ACC112 (cell line): ENCODE measurements at regions not wholly inside any gene's neighbourhood (a gene's known extent, or its start where the extent isn't known, plus 50 kb on each side); places are given as distances from the start of the nearest gene placed in this dataset.

Source experiments
- H2AFZ ChIP-seq: fragments of 200-600 bp; sonication (generic); one replicate; pipeline ENCODE4 v1.6.0; 2017; ENCODE audit warnings: antibody characterized with exemption, low read length; ENCODE audit not compliant: unreplicated experiment
- H3K27ac ChIP-seq: fragments of 200-600 bp; sonication (generic); 2 replicates; pipeline ENCODE4 v1.5.1; 2014; ENCODE audit warnings: low read depth, mild to moderate bottlenecking, antibody characterized with exemption, low read length, moderate library complexity
- H3K27me3 ChIP-seq: fragments of 200-600 bp; sonication (generic); 2 replicates; pipeline ENCODE4 v1.6.1; 2014; ENCODE audit warnings: mild to moderate bottlenecking, antibody characterized with exemption, low read length, moderate library complexity, mixed read lengths; ENCODE audit not compliant: insufficient read depth
- H3K36me3 ChIP-seq: fragments of 200-600 bp; sonication (generic); 2 replicates; pipeline ENCODE4 v1.6.1; 2016; ENCODE audit warnings: mild to moderate bottlenecking, antibody characterized with exemption, low read length, moderate library complexity, mixed read lengths; ENCODE audit not compliant: insufficient read depth
- H3K4me1 ChIP-seq: fragments of 200-600 bp; sonication (generic); one replicate; pipeline ENCODE4 v1.6.1; 2016; ENCODE audit warnings: low read length, mixed read lengths; ENCODE audit not compliant: insufficient read depth, unreplicated experiment, control insufficient read depth
- H3K4me3 ChIP-seq: fragments of 200-600 bp; sonication (generic); 2 replicates; pipeline ENCODE4 v1.5.1; 2014; ENCODE audit warnings: mild to moderate bottlenecking, low read depth, low read length
- H3K79me2 ChIP-seq: fragments of 200-600 bp; sonication (generic); one replicate; pipeline ENCODE4 v1.6.0; 2016; ENCODE audit warnings: low read length; ENCODE audit not compliant: control insufficient read depth, unreplicated experiment, insufficient read depth

DNA sequence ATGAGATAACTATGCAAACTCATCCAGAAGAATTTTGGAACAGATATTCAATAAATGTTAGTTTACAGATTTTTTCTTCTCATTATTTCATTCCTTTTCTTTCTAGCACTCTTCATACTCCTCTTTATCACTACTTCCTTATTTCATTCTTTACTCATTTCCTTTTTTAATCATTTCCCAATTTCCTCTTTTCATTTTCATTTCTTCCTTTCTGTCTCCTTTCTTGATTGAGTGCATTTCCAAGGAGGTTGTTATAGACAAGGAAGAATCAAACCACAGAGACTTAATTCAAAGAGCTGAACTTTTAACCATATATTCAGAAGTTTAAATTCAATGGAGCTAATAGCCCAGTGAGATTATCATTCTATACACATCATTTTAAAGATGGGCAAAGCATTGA is 600.7 kb downstream of the ARAP2 start:
- Histone ChIP-seq H3K79me2 (no peaks in the 10 kb centered on the region), H3K4me1 (no peaks in the 10 kb centered on the region), H2AFZ (no peak overlapping the region), H3K27me3 (no peaks in the 10 kb centered on the region), H3K36me3 (no peaks in the 10 kb centered on the region), H3K27ac (no peak overlapping the region), H3K4me3 (no peak overlapping the region)

DNA sequence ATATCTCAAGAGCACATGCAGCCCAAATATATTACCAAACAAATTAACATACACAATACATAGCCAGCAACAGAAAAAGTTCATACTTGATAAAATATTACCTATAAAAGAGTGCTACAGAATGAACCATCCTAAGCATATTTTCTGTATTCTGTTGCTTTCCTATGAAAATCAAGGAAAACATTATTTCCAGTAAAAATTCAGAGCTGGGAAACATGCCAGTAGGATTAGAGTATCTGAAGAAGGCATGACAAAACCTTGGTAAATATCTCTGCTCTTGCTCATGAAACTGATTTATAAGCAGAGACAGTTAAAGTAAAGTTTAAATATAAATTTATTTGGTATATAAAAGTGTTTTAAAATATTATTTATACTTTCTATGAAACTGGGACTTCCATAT is 599.7 kb downstream of the ARAP2 start:
- no peaks in the 10 kb centered on the region for H3K79me2 ChIP-seq
- no peaks in the 10 kb centered on the region for H3K27me3 ChIP-seq
- H3K27ac ChIP-seq: no peak overlapping the region
- H3K4me1 ChIP-seq: no peaks in the 10 kb centered on the region
- no peak overlapping the region for H2AFZ ChIP-seq
- H3K4me3 ChIP-seq: no peak overlapping the region
- H3K36me3 ChIP-seq: no peaks in the 10 kb centered on the region

GRCh38 chr4:35649011-35649410 is 595.3 kb downstream of the ARAP2 start:
- Histone ChIP-seq H3K79me2 (no peaks in the 10 kb centered on the region), H3K36me3 (no peaks in the 10 kb centered on the region), H3K4me3 (no peak overlapping the region), H3K27me3 (no peaks in the 10 kb centered on the region), H3K27ac (no peak overlapping the region), H2AFZ (no peak overlapping the region), H3K4me1 (no peaks in the 10 kb centered on the region)

DNA sequence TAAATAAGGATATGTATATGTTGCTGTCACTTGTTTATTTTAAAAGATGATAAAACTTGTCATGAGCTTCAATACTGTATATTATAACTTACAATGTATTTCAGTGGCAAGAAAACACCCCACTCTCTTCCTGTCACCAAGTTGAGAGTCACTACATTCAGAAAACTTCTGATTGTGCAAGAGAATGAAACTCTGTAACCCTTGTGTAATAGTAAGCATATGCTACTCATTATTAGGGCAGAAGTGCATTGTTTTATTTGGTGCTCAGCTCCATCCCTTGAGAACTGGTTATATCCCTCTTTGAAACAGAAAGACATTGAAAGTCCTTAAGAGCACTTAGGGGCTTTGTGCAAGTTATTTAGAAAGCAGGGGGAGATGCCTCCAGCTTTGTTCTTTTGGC is 594.5 kb downstream of the ARAP2 start:
- Histone ChIP-seq H3K79me2 (no peaks in the 10 kb centered on the region), H3K27ac (no peak overlapping the region), H2AFZ (no peak overlapping the region), H3K4me1 (no peaks in the 10 kb centered on the region), H3K36me3 (no peaks in the 10 kb centered on the region), H3K27me3 (no peaks in the 10 kb centered on the region), H3K4me3 (no peak overlapping the region)

DNA sequence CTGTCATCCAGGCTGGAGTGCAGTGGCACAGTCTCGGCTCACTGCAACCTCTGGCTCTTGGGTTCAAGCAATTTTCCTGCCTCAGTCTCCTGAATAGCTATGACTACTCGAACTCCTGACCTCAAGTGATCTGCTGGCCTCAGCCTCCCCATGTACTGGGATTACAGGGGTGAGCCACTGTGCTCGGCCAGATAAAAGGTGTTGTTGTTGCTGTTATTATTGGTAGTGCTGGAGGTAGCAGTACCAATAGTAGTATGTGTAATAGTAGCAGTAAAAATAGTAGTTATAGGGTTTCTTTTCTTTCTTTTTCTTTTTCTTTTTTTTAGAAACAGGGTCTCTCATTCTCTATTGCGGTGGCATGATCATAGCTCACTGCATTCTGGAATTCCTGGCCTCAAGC is 592.1 kb downstream of the ARAP2 start:
- Histone ChIP-seq H3K27me3 (no peaks in the 10 kb centered on the region), H3K79me2 (no peaks in the 10 kb centered on the region), H3K36me3 (no peaks in the 10 kb centered on the region), H3K4me1 (no peaks in the 10 kb centered on the region), H2AFZ (no peak overlapping the region), H3K4me3 (no peak overlapping the region), H3K27ac (no peak overlapping the region)

DNA sequence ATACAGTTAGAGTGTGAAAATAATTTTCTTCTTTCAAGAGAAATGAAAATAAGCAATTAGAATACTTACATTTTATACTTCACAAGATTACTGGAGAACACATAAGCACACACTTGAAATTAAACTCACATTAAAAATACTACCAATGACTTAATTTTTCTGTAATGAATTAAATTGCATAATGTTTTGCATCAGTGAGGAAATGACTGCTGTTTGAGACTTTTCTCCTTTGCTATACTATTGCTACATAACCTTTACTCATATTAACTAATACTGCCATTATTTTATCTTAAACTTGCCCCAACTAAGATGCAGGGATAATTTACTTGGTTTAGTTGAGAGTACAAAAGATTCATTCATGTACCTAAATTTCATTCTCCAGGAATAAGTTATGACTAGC is 590.9 kb downstream of the ARAP2 start:
- Histone ChIP-seq H3K4me1 (no peaks in the 10 kb centered on the region), H3K27me3 (no peaks in the 10 kb centered on the region), H3K4me3 (no peak overlapping the region), H2AFZ (no peak overlapping the region), H3K79me2 (no peaks in the 10 kb centered on the region), H3K36me3 (no peaks in the 10 kb centered on the region), H3K27ac (no peak overlapping the region)

GRCh38 chr4:35673137-35673536 is 571.2 kb downstream of the ARAP2 start:
- Histone ChIP-seq H3K4me3 (no peak overlapping the region), H3K4me1 (no peaks in the 10 kb centered on the region), H3K79me2 (no peaks in the 10 kb centered on the region), H3K27me3 (no peaks in the 10 kb centered on the region), H3K27ac (no peak overlapping the region), H3K36me3 (no peaks in the 10 kb centered on the region), H2AFZ (no peak overlapping the region)

DNA sequence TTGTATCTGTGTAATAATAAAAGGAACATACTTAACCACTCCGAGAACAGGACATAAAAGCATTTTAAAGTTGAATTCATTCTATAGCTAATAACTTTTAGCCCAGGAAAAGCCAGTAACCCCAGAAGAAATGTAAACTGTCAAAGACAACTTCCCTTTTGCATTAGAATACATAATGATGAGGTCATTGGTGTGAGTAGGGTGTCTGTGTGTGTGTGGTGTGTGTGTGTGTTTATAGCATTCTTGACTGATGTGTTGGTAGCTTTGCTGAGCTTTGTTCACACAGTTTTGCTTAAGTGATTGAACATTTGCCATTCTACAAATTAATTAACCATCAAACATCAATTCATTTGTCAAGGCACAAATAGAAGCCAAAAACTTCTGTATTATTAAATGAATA is 559.6 kb downstream of the ARAP2 start:
- H2AFZ ChIP-seq: no peak overlapping the region
- H3K4me1 ChIP-seq: no peaks in the 10 kb centered on the region
- no peaks in the 10 kb centered on the region for H3K27me3 ChIP-seq
- H3K27ac ChIP-seq: no peak overlapping the region
- no peak overlapping the region for H3K4me3 ChIP-seq
- H3K79me2 ChIP-seq: no peaks in the 10 kb centered on the region
- H3K36me3 ChIP-seq: no peaks in the 10 kb centered on the region

GRCh38 chr4:35689870-35690269 is 554.4 kb downstream of the ARAP2 start:
- Histone ChIP-seq H3K27ac (no peak overlapping the region), H3K79me2 (no peaks in the 10 kb centered on the region), H2AFZ (no peak overlapping the region), H3K36me3 (no peaks in the 10 kb centered on the region), H3K27me3 (no peaks in the 10 kb centered on the region), H3K4me3 (no peak overlapping the region), H3K4me1 (no peaks in the 10 kb centered on the region)

GRCh38 chr4:35690271-35690670 is 554.0 kb downstream of the ARAP2 start:
- Histone ChIP-seq H3K4me1 (no peaks in the 10 kb centered on the region), H3K4me3 (no peak overlapping the region), H3K27me3 (no peaks in the 10 kb centered on the region), H3K27ac (no peak overlapping the region), H3K79me2 (no peaks in the 10 kb centered on the region), H2AFZ (no peak overlapping the region), H3K36me3 (no peaks in the 10 kb centered on the region)

DNA sequence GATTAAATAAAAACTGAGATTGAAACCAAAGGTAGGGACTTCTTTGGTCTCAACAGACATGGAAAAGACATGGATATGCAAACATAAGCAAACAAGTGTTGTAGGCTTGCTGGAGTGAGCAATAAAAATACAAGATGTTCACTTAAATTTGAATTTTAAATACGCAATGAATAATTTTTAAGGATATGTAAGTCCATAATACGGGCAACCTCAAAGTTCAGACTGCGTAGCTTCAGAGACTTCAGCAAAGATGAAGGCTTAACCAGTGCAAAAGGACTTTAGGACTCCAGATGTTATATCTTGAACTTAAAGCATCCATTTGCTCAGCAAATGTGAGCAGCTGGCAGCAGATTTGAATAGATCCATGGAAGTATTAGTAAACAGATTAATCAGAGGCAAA is 549.3 kb downstream of the ARAP2 start:
- Histone ChIP-seq H3K4me3 (no peak overlapping the region), H3K36me3 (no peaks in the 10 kb centered on the region), H3K79me2 (no peaks in the 10 kb centered on the region), H3K27ac (no peak overlapping the region), H3K4me1 (no peaks in the 10 kb centered on the region), H2AFZ (no peak overlapping the region), H3K27me3 (no peaks in the 10 kb centered on the region)

GRCh38 chr4:35695421-35695820 is 548.9 kb downstream of the ARAP2 start:
- H3K27me3 ChIP-seq: no peaks in the 10 kb centered on the region

More at GRCh38 chr4:35695421-35695820, 548.9 kb downstream of the ARAP2 start:
- no peaks in the 10 kb centered on the region for H3K36me3 ChIP-seq
- no peak overlapping the region for H3K4me3 ChIP-seq
- H3K79me2 ChIP-seq: no peaks in the 10 kb centered on the region
- no peaks in the 10 kb centered on the region for H3K4me1 ChIP-seq
- no peak overlapping the region for H3K27ac ChIP-seq
- no peak overlapping the region for H2AFZ ChIP-seq
